ENCODE measurements at regions not wholly inside any gene's neighbourhood (a gene's known extent, or its start where the extent isn't known, plus 50 kb on each side); places are given as distances from the start of the nearest gene placed in this dataset.

- FAIRE-seq (no peak), DNase-seq (ENCODE audit: low read depth, low spot score) (no peak)
- intact Hi-C loops (cut with micrococcal nuclease) (no loop called here), dilution Hi-C loops (cut with MboI; ENCODE audit: extremely low pct_ligation_motif_present, low sequenced_read_pairs) (no loop called here)
- H3K4me1 ChIP-seq (ENCODE audit: control insufficient read depth, extremely low read depth, insufficient read depth, low read length), result no peaks in the 10 kb centered on the region
- no peaks in the 10 kb centered on the region for H3K9me1 ChIP-seq (replicated peaks; ENCODE audit: control insufficient read depth, extremely low read depth, insufficient read depth, low read length)
- H3K79me2 ChIP-seq (ENCODE audit: control insufficient read depth, insufficient read depth, low read length), result no peaks in the 10 kb centered on the region
- TF ChIP-seq POLR2A (IDR thresholded peaks at IDR 0.05; ENCODE audit: low read depth, low read length), result no peak
- TF ChIP-seq JUN (IDR thresholded peaks at IDR 0.05; ENCODE audit: borderline replicate concordance, insufficient read depth, insufficient read length, low read depth), result no peak
- no peak for TF ChIP-seq GATA2 (IDR thresholded peaks at IDR 0.05; ENCODE audit: insufficient read depth, insufficient read length, low read depth, low read length)
- no peak for TF ChIP-seq FOS (IDR thresholded peaks at IDR 0.05; ENCODE audit: borderline replicate concordance, insufficient read depth, low read length)
- no peak for TF ChIP-seq POLR2AphosphoS5 (IDR thresholded peaks at IDR 0.05; ENCODE audit: insufficient read depth, low read depth, low read length)
- TF ChIP-seq MAX (IDR thresholded peaks at IDR 0.05; ENCODE audit: insufficient read depth, insufficient read length), result no peak
- no peaks in the 10 kb centered on the region for H4K20me1 ChIP-seq (replicated peaks; ENCODE audit: control insufficient read depth, extremely low read depth, insufficient read depth, low read length)
- no peak overlapping the region for H2AFZ ChIP-seq (ENCODE audit: low read depth, low read length)
- H3K27ac ChIP-seq (ENCODE audit: insufficient read depth, low read depth, low read length), result no peak overlapping the region
- no peak overlapping the region for H3K4me2 ChIP-seq (ENCODE audit: insufficient read depth, low read length)
- ChIA-PET CTCF (no interaction called here), POLR2A (no interaction called here)
- BruUV-seq (replicated peaks), result no TSS peak
- no peak overlapping the region for H3K9ac ChIP-seq (replicated peaks; ENCODE audit: extremely low read depth, insufficient read depth, low read length)
- H3K4me3 ChIP-seq (replicated peaks in 1 of 3; ENCODE audit: insufficient read depth in 1 of 3, low read depth in 1 of 3, low read length in 3 of 3), result no peak overlapping the region
- no peaks in the 10 kb centered on the region for H3K27me3 ChIP-seq (ENCODE audit: control insufficient read depth in 2 of 2, insufficient read depth in 2 of 2, low read length in 2 of 2)
- H3K9me3 ChIP-seq (replicated peaks; ENCODE audit: control insufficient read depth, insufficient read depth, low read length), result peaks cover 8% of the 10 kb centered on the region
- no peaks in the 10 kb centered on the region for H3K36me3 ChIP-seq (ENCODE audit: control insufficient read depth in 2 of 2, extremely low read depth in 1 of 2, insufficient read depth in 2 of 2, low read length in 2 of 2)
Observed at GRCh38 chr4:36652857-36653256, 371.4 kb downstream of the DTHD1 start.

GRCh38 chr4:36665985-36666527 is 384.6 kb downstream of the DTHD1 start:
- POLR2A ChIA-PET, result no interaction called here
- dilution Hi-C loops (cut with MboI; ENCODE audit: extremely low pct_ligation_motif_present, low sequenced_read_pairs), result no loop called here
- CTCF ChIA-PET, result no interaction called here

More at GRCh38 chr4:36665985-36666527, 384.6 kb downstream of the DTHD1 start:
- Histone ChIP-seq H4K20me1 (replicated peaks; ENCODE audit: control insufficient read depth, extremely low read depth, insufficient read depth, low read length) (no peaks in the 10 kb centered on the region), H3K4me3 (replicated peaks in 1 of 3; ENCODE audit: insufficient read depth in 1 of 3, low read depth in 1 of 3, low read length in 3 of 3) (no peak overlapping the region), H3K4me1 (ENCODE audit: control insufficient read depth, extremely low read depth, insufficient read depth, low read length) (no peaks in the 10 kb centered on the region), H3K9ac (replicated peaks; ENCODE audit: extremely low read depth, insufficient read depth, low read length) (no peak overlapping the region), H3K36me3 (ENCODE audit: control insufficient read depth in 2 of 2, extremely low read depth in 1 of 2, insufficient read depth in 2 of 2, low read length in 2 of 2) (no peaks in the 10 kb centered on the region), H3K79me2 (ENCODE audit: control insufficient read depth, insufficient read depth, low read length) (no peaks in the 10 kb centered on the region), H3K27me3 (ENCODE audit: control insufficient read depth in 2 of 2, insufficient read depth in 2 of 2, low read length in 2 of 2) (no peaks in the 10 kb centered on the region), H3K9me3 (replicated peaks; ENCODE audit: control insufficient read depth, insufficient read depth, low read length) (peaks cover 2% of the 10 kb centered on the region), H3K9me1 (replicated peaks; ENCODE audit: control insufficient read depth, extremely low read depth, insufficient read depth, low read length) (no peaks in the 10 kb centered on the region), H3K27ac (ENCODE audit: insufficient read depth, low read depth, low read length) (no peak overlapping the region), H3K4me2 (ENCODE audit: insufficient read depth, low read length) (no peak overlapping the region), H2AFZ (ENCODE audit: low read depth, low read length) (no peak overlapping the region)
- BruUV-seq (replicated peaks), result no TSS peak
- no peak for TF ChIP-seq JUN (IDR thresholded peaks at IDR 0.05; ENCODE audit: borderline replicate concordance, insufficient read depth, insufficient read length, low read depth)
- TF ChIP-seq MYC (IDR thresholded peaks at IDR 0.05; ENCODE audit: low read depth, low read length), result no peak
- no peak for FAIRE-seq
- intact Hi-C loops (cut with micrococcal nuclease), result no loop called here
- no peak for DNase-seq (ENCODE audit: low read depth, low spot score)
